SU-DHL-6 (cell line): ENCODE measurements at regions not wholly inside any gene's neighbourhood (a gene's known extent, or its start where the extent isn't known, plus 50 kb on each side); places are given as distances from the start of the nearest gene placed in this dataset.
"Not testable (repeated sequence)": the region's sequence is repeated elsewhere in the genome, so short reads cannot be mapped to it uniquely, and the experiment has no call there.

Experiments
- H2AFZ ChIP-seq: fragments of 200-600 bp; sonication (generic); 2 replicates; pipeline ENCODE4 v1.6.1; 2014; ENCODE audit warnings: low read depth, mild to moderate bottlenecking, moderate library complexity, mixed read lengths, antibody characterized with exemption, low read length; ENCODE audit not compliant: severe bottlenecking
- H3F3A ChIP-seq: fragments of 200-600 bp; shearing (Covaris generic); 2 replicates; pipeline ENCODE4 v1.6.0; 2016; ENCODE audit warnings: antibody characterized with exemption, mild to moderate bottlenecking; ENCODE audit not compliant: insufficient read depth
- H3K27ac ChIP-seq: fragments of 200-600 bp; sonication (generic); 2 replicates; pipeline ENCODE4 v1.5.1; 2016; ENCODE audit warnings: low read depth, mild to moderate bottlenecking, low read length, moderate library complexity, mixed read lengths
- H3K27me3 ChIP-seq: fragments of 200-600 bp; sonication (generic), shearing (Covaris generic); 2 replicates; pipeline ENCODE4 v1.6.0; 2014; ENCODE audit warnings: mild to moderate bottlenecking, low read length
- H3K36me3 ChIP-seq: fragments of 200-600 bp; sonication (generic); 2 replicates; pipeline ENCODE4 v1.6.1; 2014; ENCODE audit warnings: mild to moderate bottlenecking, low read length, mixed read lengths
- H3K4me2 ChIP-seq: fragments of 300-600, 200-600 bp; shearing (Covaris generic), sonication (generic); 2 replicates; pipeline ENCODE4 v1.6.0; 2014; ENCODE audit warnings: low read length, low read depth, mild to moderate bottlenecking; ENCODE audit not compliant: poor library complexity, severe bottlenecking
- H3K4me3 ChIP-seq: fragments of 200-600 bp; sonication (generic); 2 replicates; pipeline ENCODE4 v1.5.1; 2014; ENCODE audit warnings: antibody characterized with exemption, low read length, mild to moderate bottlenecking, mixed read lengths; ENCODE audit not compliant: insufficient read depth, poor library complexity, severe bottlenecking
- H3K79me2 ChIP-seq: fragments of 200-600 bp; sonication (generic); 2 replicates; pipeline ENCODE4 v1.6.1; 2014; ENCODE audit warnings: mild to moderate bottlenecking, low read length, moderate library complexity; ENCODE audit not compliant: insufficient read depth
- H3K9ac ChIP-seq: fragments of 200-600 bp; sonication (generic); 2 replicates; pipeline ENCODE4 v1.7.0; 2014; ENCODE audit warnings: mild to moderate bottlenecking, low read length
- H3K9me2 ChIP-seq: fragments of 200-600 bp; sonication (generic); replicated peaks from 2 replicates; pipeline ENCODE4 v1.6.1; 2014; ENCODE audit warnings: low read length; ENCODE audit not compliant: insufficient read depth
- H3K9me3 ChIP-seq: fragments of 200-600 bp; sonication (generic); 2 replicates; pipeline ENCODE4 v1.6.1; 2014; ENCODE audit warnings: low read length, mixed read lengths; ENCODE audit not compliant: insufficient read depth
- H4K20me1 ChIP-seq: fragments of 200-600 bp; sonication (generic); 2 replicates; pipeline ENCODE4 v1.6.1; 2014; ENCODE audit warnings: low read depth, mild to moderate bottlenecking, antibody characterized with exemption, low read length, moderate library complexity, mixed read lengths
- EZH2phosphoT487 ChIP-seq: fragments of 200-600 bp; sonication (generic), shearing (Covaris generic); conservative IDR thresholded peaks from 2 replicates; pipeline ENCODE4 v1.6.1; 2018; ENCODE audit warnings: mild to moderate bottlenecking, antibody characterized with exemption, low read length, moderate library complexity, mixed read lengths
- TF ChIP-seq, protein P1 (sequence below): fragments of 200-600 bp; sonication (generic); IDR thresholded peaks from one replicate; pipeline ENCODE4 v1.5.1; 2017; ENCODE audit warnings: antibody characterized with exemption, mild to moderate bottlenecking, low read length, moderate library complexity; ENCODE audit not compliant: insufficient read depth, poor library complexity, severe bottlenecking

DNA sequence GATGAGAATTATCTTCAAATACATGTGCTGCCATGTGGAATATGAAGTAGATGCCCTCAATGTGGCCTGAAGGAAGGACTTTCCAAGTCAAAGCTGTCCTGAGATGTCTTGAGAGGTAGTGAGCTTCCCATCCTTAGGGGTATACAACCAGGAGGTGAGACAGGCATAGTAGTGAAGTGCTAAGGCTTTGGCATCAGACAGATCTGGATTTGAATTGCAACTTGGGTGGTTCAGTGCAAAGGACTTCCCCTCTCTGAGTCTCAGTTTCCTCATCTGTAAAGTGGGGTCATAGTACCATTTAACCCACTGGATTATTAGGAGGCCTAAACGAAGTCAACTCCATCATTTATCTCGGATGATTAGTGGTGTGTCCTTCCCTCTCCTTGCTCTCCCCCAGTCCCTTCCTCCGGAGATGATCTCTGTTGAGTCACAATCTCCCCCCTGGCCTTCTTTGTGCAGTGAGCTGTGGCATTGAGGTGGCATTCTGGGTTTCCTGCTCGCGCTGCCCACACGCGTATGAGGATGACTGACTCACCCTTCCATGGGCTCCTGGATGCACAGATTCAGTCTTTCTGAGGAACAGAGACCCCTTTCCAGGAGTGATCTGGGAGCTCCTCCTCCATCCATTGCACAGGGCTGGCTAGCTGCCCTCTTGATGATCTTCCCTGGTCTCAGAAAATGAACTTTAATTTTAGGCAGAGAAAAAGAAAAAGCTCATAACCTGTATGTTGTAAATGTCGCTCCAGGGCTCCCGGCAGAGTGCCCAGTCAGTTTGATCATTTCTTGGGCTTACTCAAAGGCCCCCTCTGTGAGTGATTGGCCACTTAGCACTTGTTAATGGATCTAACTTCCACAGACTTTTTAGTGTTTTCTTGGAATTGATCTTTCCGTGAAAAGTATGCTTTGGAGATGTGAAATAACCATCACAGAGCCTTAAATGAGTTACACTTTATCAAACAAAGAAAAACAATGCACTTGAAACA, 354.6 kb downstream of the PTPRU start:
- H3K79me2 ChIP-seq = no peaks in the 10 kb centered on the region
- H3K27ac ChIP-seq = no peak overlapping the region
- H3K36me3 ChIP-seq = no peaks in the 10 kb centered on the region
- H3K9me3 ChIP-seq = no peaks in the 10 kb centered on the region
- no peak overlapping the region for H2AFZ ChIP-seq
- no peak overlapping the region for H3K4me2 ChIP-seq
- H4K20me1 ChIP-seq = no peaks in the 10 kb centered on the region
- no peaks in the 10 kb centered on the region for H3K27me3 ChIP-seq
- H3K9me2 ChIP-seq = no peaks in the 10 kb centered on the region
- H3K4me3 ChIP-seq = no peak overlapping the region
- H3F3A ChIP-seq = no peaks in the 10 kb centered on the region
- no peak for TF ChIP-seq EZH2phosphoT487
- TF ChIP-seq, protein P1, sequence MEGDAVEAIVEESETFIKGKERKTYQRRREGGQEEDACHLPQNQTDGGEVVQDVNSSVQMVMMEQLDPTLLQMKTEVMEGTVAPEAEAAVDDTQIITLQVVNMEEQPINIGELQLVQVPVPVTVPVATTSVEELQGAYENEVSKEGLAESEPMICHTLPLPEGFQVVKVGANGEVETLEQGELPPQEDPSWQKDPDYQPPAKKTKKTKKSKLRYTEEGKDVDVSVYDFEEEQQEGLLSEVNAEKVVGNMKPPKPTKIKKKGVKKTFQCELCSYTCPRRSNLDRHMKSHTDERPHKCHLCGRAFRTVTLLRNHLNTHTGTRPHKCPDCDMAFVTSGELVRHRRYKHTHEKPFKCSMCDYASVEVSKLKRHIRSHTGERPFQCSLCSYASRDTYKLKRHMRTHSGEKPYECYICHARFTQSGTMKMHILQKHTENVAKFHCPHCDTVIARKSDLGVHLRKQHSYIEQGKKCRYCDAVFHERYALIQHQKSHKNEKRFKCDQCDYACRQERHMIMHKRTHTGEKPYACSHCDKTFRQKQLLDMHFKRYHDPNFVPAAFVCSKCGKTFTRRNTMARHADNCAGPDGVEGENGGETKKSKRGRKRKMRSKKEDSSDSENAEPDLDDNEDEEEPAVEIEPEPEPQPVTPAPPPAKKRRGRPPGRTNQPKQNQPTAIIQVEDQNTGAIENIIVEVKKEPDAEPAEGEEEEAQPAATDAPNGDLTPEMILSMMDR = no peak
- H3K9ac ChIP-seq = no peak overlapping the region

DNA sequence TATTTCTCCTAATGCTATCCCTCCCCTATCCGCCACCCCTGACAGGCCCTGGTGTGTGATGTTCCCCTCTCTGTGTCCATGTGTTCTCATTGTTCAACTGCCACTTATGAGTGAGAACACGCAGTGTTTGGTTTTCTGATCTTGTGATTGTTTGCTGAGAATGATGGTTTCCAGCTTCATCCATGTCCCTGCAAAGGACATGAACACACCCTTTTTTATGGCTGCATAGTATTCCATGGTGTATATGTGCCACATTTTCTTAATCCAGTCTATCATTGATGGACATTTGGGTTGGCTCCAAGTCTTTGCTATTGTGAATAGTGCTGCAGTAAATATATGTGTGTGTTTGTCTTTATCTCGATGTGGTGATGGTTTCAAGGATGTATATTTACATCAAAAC, 353.4 kb downstream of the PTPRU start:
- not testable (repeated sequence) for H4K20me1 ChIP-seq, H3K9me2 ChIP-seq, H3K27me3 ChIP-seq

DNA sequence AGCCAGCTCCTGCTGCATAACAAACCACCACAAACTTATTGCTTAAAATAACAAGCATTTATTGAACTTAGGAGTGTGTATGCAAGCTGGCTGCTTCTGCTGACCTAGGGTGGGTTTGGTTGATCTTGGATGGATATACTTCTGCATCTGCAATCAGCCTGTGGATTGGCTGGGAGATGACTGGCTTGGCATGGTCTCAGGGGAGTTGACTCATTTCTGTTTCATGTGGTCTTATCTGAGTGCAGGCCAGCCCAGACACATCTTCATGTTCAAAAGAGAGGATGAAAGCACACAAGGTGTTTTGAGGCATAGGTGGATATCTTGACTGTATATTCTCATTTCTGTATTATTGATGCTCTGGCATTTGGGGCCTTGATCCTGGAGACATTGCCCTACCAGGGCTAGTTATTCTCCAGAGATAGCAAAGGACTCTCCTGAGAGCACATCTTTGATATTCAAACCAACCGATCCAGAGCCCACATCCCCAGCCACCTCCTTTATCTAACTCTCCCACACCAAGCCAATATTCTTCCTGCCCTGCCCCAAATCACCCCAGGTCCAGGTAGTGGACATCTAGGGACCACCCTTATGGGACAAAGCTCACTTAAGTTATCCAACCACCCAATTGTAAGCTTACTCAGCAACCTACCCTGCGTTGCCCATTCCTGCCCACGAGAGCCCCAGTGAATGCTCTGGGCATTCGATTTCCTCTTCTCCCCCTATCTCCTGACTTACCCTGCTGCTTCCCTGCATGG, 350.8 kb downstream of the PTPRU start:
- no peaks in the 10 kb centered on the region for H3K27me3 ChIP-seq
- H4K20me1 ChIP-seq = no peaks in the 10 kb centered on the region
- H3K36me3 ChIP-seq = no peaks in the 10 kb centered on the region
- H2AFZ ChIP-seq = no peak overlapping the region
- no peaks in the 10 kb centered on the region for H3K9me3 ChIP-seq
- TF ChIP-seq, protein P1 = no peak
- no peak for TF ChIP-seq EZH2phosphoT487
- no peak overlapping the region for H3K9ac ChIP-seq
- no peaks in the 10 kb centered on the region for H3K9me2 ChIP-seq
- H3K4me3 ChIP-seq = no peak overlapping the region
- no peaks in the 10 kb centered on the region for H3F3A ChIP-seq
- H3K79me2 ChIP-seq = no peaks in the 10 kb centered on the region
- no peak overlapping the region for H3K27ac ChIP-seq
- H3K4me2 ChIP-seq = no peak overlapping the region

More for the DNA sequence above, 353.4 kb downstream of the PTPRU start:
- H2AFZ ChIP-seq, H3K4me2 ChIP-seq, H3K9ac ChIP-seq, H3K27ac ChIP-seq, H3K79me2 ChIP-seq, H3K4me3 ChIP-seq, H3F3A ChIP-seq, H3K9me3 ChIP-seq, H3K36me3 ChIP-seq: not testable (repeated sequence)

DNA sequence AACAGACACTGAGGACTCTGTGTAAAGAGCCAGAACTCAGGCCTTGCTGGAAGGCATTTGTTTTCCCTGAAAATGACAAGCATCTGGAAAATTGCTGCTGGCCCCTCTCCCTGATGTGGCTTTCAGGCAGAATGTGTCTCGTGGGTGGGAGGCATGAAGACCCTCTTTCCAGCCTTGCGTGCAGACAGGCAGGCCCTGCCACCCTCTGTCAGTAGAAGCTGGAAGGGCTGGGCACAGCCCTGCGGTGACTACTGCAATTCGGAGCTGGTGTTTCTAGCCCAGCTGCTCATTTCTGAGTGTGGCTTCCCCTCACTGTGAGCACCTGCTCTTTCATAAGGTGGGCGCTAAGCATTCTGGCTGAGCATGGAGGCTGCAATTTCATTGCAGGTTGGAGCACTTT, 349.9 kb downstream of the PTPRU start:
- Histone ChIP-seq H3K36me3 (no peaks in the 10 kb centered on the region), H4K20me1 (no peaks in the 10 kb centered on the region), H2AFZ (no peak overlapping the region), H3K9me2 (no peaks in the 10 kb centered on the region), H3K9ac (no peak overlapping the region), H3K79me2 (no peaks in the 10 kb centered on the region), H3K4me3 (no peak overlapping the region), H3K27me3 (no peaks in the 10 kb centered on the region), H3K27ac (no peak overlapping the region), H3K4me2 (no peak overlapping the region), H3F3A (no peaks in the 10 kb centered on the region), H3K9me3 (no peaks in the 10 kb centered on the region)
- TF ChIP-seq EZH2phosphoT487 = no peak
- TF ChIP-seq, protein P1 = no peak
